ENCODE measurements at regions not wholly inside any gene's neighbourhood (a gene's known extent, or its start where the extent isn't known, plus 50 kb on each side); places are given as distances from the start of the nearest gene placed in this dataset.

GRCh38 chr11:98136357-98136756 lies 884.4 kb upstream of the CNTN5 start:
- in situ Hi-C loops (cut with MboI; ENCODE audit: low pct_unique_long_range_greater_than_20kb, low sequenced_read_pairs) = no loop called here
- peak; percentile 11 for DNase-seq

DNA sequence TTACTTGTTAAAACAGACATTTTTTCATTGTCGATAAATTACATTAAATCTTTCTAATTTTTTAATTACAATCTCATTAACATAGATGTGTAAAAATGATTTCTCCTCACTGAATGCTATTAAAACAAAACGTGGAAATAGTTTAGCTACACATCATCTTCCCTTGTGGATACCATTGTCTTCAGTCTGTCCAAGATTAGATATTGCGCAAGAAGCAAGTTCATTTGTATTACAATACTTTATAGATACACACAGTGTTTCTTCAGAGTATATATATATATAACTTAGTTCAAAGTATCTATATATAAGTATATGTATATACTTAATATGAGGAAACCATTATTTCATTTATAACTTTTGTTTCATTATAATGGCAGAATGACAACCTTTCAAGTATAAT lies 883.3 kb upstream of the CNTN5 start:
- no peak for DNase-seq
- in situ Hi-C loops (cut with MboI; ENCODE audit: low pct_unique_long_range_greater_than_20kb, low sequenced_read_pairs) = no loop called here

- no peak for DNase-seq
- in situ Hi-C loops (cut with MboI; ENCODE audit: low pct_unique_long_range_greater_than_20kb, low sequenced_read_pairs) = no loop called here
Measured at GRCh38 chr11:98143661-98144060, 877.1 kb upstream of the CNTN5 start.

DNA sequence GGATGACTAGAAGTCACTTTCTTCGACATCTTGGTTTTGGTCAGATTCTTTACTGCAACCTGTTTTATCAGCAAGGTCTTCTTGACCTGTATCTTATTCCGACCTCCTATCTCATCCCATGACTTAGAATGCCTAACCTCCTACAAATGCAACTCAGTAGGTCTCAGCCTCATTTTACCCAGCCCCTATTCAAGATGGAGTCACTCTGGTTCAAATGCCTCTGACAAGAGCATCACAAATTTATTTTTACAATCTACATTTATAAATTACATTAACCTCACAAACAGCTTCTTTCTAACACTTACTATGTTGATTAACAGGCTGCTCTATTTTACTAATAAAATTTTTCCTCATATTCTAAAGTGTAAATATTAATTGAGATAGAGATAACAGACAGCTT lies 867.0 kb upstream of the CNTN5 start:
- in situ Hi-C loops (cut with MboI; ENCODE audit: low pct_unique_long_range_greater_than_20kb, low sequenced_read_pairs) = no loop called here
- DNase-seq = no peak

- no peak for DNase-seq
- in situ Hi-C loops (cut with MboI; ENCODE audit: low pct_unique_long_range_greater_than_20kb, low sequenced_read_pairs) = no loop called here
Measured at GRCh38 chr11:98155696-98156095, 865.1 kb upstream of the CNTN5 start.

DNA sequence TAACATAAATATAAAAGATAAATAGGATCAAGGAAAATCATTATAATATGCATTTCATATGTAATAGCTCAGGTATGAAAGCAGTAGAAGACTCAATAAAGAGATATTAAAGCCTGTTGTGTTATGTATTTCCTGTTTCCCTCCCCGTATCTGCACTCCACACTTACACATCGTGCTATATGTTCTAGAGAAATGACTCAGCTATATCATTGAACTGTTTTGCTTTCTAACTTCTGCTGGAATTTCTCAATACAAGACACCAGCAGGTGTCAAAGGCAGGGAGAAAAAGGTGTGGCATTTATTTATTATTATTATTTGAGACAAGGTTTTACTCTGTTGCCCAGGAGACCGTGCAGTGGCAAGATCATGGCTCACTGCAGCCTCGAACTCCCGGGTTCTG lies 842.8 kb upstream of the CNTN5 start:
- no peak for DNase-seq
- in situ Hi-C loops (cut with MboI; ENCODE audit: low pct_unique_long_range_greater_than_20kb, low sequenced_read_pairs) = no loop called here

- in situ Hi-C loops (cut with MboI; ENCODE audit: low pct_unique_long_range_greater_than_20kb, low sequenced_read_pairs) = no loop called here
- DNase-seq = no peak
Measured at GRCh38 chr11:98180511-98180910, 840.2 kb upstream of the CNTN5 start.

DNA sequence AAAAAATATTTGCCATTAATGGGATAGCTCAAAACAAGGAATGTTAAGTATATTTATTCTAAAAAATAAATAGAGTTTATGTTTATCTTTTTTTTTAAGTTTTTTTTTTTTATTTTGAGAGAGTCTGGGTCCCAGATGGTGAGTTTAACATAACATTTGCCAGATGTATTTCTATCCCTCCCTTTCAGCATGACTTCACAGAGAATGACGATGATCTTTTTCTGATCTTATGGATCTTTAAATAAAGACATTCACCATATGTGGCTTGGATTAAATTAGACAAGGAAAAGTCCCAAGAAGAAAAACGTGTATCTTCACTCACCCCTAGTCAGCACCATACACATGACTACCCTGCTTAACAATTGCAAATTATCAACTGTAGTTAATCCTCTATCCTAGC lies 839.8 kb upstream of the CNTN5 start:
- no peak for DNase-seq
- in situ Hi-C loops (cut with MboI; ENCODE audit: low pct_unique_long_range_greater_than_20kb, low sequenced_read_pairs) = no loop called here

GRCh38 chr11:98183034-98183433 lies 837.7 kb upstream of the CNTN5 start:
- DNase-seq = no peak
- in situ Hi-C loops (cut with MboI; ENCODE audit: low pct_unique_long_range_greater_than_20kb, low sequenced_read_pairs) = no loop called here

- in situ Hi-C loops (cut with MboI; ENCODE audit: low pct_unique_long_range_greater_than_20kb, low sequenced_read_pairs) = no loop called here
- DNase-seq = no peak
Measured at GRCh38 chr11:98185245-98185644, 835.5 kb upstream of the CNTN5 start.

GRCh38 chr11:98194611-98195010 lies 826.1 kb upstream of the CNTN5 start:
- in situ Hi-C loops (cut with MboI; ENCODE audit: low pct_unique_long_range_greater_than_20kb, low sequenced_read_pairs) = no loop called here
- DNase-seq = no peak

GRCh38 chr11:98195300-98195699 lies 825.4 kb upstream of the CNTN5 start:
- DNase-seq = no peak
- in situ Hi-C loops (cut with MboI; ENCODE audit: low pct_unique_long_range_greater_than_20kb, low sequenced_read_pairs) = no loop called here

GRCh38 chr11:98207086-98207485 lies 813.7 kb upstream of the CNTN5 start:
- no peak for DNase-seq
- in situ Hi-C loops (cut with MboI; ENCODE audit: low pct_unique_long_range_greater_than_20kb, low sequenced_read_pairs) = no loop called here

DNA sequence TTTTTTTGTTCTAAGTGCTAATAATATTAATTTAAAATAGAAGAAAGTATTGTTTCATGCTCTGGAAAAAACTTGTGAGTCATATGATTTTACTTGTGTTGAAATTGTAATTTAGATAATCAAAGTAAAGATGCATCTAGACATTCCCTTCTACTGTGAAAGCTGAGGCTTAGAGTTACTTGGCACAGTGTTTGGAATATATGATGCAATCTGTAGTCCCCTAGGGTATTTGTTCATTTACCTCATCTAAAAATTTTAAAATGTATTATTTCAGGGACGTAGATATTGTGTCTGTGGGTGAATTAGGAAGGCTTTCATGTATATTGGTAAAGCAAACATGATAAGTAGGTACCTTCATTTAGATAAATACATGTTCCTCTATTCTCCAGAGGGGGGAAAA lies 793.5 kb upstream of the CNTN5 start:
- no peak for DNase-seq
- in situ Hi-C loops (cut with MboI; ENCODE audit: low pct_unique_long_range_greater_than_20kb, low sequenced_read_pairs) = no loop called here

DNA sequence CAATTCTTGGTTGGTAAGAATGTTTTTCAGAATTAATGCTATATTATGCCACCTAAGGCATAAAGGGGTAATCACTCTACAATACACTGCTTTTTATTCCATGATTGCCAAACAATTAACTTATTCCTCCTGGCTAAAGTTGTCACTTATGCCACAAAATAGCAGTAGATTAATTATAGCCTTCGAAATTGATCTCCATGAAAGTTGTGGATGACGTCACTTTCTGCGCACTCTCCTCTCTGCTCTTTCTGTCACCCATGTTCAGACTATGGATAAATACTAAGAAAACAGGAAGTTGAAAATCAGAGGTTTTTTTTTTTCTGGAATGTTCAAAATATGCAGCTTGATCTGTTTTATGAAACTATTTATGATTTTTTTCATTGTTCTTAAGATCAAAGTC lies 790.1 kb upstream of the CNTN5 start:
- in situ Hi-C loops (cut with MboI; ENCODE audit: low pct_unique_long_range_greater_than_20kb, low sequenced_read_pairs) = no loop called here

GRCh38 chr11:98234698-98235097 lies 786.1 kb upstream of the CNTN5 start:
- no peak for DNase-seq
- in situ Hi-C loops (cut with MboI; ENCODE audit: low pct_unique_long_range_greater_than_20kb, low sequenced_read_pairs) = no loop called here

More for the DNA sequence above, 790.1 kb upstream of the CNTN5 start:
- no peak for DNase-seq

DNA sequence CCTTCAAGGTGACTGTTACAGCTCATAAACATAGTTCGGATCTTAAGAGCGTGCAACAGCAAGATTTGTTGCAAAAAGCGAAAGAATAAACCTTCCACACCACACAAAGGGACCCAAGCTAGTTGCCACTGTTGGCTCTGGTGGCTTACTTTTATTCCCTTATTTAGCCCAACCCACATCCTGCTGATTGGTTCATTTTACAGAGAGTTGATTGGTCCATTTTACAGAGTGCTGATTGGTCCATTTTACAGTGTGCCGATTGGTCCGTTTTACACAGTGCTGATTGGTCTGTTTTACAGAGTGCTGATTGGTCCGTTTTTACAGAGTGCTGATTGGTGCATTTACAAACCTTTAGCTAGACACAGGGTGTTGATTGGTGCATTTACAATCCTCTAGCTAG lies 776.9 kb upstream of the CNTN5 start:
- DNase-seq = no peak
- in situ Hi-C loops (cut with MboI; ENCODE audit: low pct_unique_long_range_greater_than_20kb, low sequenced_read_pairs) = no loop called here

DNA sequence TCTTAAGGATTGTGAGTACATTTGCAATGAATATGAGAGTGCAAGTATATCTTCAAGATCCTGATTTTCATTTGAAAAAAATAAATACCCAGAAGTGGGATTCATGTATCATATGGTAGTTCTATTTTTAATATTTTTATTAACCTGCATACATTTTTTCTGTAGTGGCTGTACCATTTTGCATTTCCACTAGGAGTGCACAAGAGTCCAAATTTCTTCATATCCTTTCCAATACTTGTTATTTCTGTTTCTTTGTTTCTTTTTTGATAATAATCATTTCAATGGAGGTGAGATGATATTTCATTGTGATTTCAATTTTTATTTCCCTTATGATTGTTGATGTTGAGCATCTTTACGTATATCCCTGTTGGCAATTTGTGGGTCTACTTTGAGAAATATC lies 759.8 kb upstream of the CNTN5 start:
- DNase-seq = no peak
- in situ Hi-C loops (cut with MboI; ENCODE audit: low pct_unique_long_range_greater_than_20kb, low sequenced_read_pairs) = no loop called here

DNA sequence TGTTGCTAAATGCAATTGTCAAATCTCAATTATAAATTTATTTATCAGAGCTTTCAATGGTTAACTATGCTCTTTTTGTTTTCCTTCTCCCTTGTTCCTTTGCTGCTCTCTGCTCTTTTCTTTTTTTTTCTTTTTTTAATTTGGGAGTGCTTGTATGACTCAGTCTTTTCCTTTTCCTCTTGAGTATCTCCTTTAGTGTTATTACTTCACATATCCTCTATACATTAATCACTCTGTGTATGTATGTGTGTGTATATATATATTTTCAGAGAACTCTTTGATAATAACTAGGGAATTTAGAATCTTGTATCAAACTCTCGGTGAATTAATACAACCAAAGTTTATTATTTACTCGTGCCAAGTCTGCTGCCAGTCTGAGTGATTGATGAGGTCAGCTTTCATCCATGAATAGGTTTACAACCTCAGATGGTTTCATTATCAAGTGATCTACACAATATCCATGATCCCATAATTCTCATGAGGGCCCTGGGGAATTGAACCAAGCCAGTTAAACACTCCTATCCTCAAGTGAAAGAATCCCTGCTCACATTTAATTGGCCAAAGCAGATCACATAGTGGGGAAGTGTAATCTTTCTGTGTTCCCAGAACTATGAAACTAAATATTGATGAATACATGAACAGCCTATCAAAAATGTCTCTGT lies 743.4 kb upstream of the CNTN5 start:
- in situ Hi-C loops (cut with MboI; ENCODE audit: low pct_unique_long_range_greater_than_20kb, low sequenced_read_pairs) = no loop called here
- no peak for DNase-seq

GRCh38 chr11:98289617-98290263 lies 731.0 kb upstream of the CNTN5 start:
- in situ Hi-C loops (cut with MboI; ENCODE audit: low pct_unique_long_range_greater_than_20kb, low sequenced_read_pairs) = no loop called here
- no peak for DNase-seq

Measured in KBM-7 (cell line).